ENCODE measurements at regions not wholly inside any gene's neighbourhood (a gene's known extent, or its start where the extent isn't known, plus 50 kb on each side); places are given as distances from the start of the nearest gene placed in this dataset.

- H3K4me2 ChIP-seq (ENCODE audit: low read length): no peak overlapping the region
- no peak overlapping the region for H3K4me3 ChIP-seq (ENCODE audit: low read length)
- peaks cover 5% of the 10 kb centered on the region for H3K9me3 ChIP-seq (replicated peaks; ENCODE audit: low read length)
- H3K9ac ChIP-seq (ENCODE audit: low read depth, low read length): no peak overlapping the region
- no peaks in the 10 kb centered on the region for H3K4me1 ChIP-seq (ENCODE audit: control insufficient read depth, insufficient read depth, low read length)
- no peaks in the 10 kb centered on the region for H3K27me3 ChIP-seq (ENCODE audit: control insufficient read depth, insufficient read depth, low read length)
- H3K36me3 ChIP-seq (ENCODE audit: insufficient read depth, low read length): no peaks in the 10 kb centered on the region
Observed at GRCh38 chr10:128361487-128361886, 235.3 kb upstream of the MKI67 start.

- Histone ChIP-seq H3K9ac (ENCODE audit: low read depth, low read length) (no peak overlapping the region), H3K36me3 (ENCODE audit: insufficient read depth, low read length) (no peaks in the 10 kb centered on the region), H3K27me3 (ENCODE audit: control insufficient read depth, insufficient read depth, low read length) (no peaks in the 10 kb centered on the region), H3K4me3 (ENCODE audit: low read length) (no peak overlapping the region), H3K9me3 (replicated peaks; ENCODE audit: low read length) (peaks cover 6% of the 10 kb centered on the region), H3K4me2 (ENCODE audit: low read length) (no peak overlapping the region), H3K4me1 (ENCODE audit: control insufficient read depth, insufficient read depth, low read length) (no peaks in the 10 kb centered on the region)
Observed at GRCh38 chr10:128362514-128362913, 236.3 kb upstream of the MKI67 start.

DNA sequence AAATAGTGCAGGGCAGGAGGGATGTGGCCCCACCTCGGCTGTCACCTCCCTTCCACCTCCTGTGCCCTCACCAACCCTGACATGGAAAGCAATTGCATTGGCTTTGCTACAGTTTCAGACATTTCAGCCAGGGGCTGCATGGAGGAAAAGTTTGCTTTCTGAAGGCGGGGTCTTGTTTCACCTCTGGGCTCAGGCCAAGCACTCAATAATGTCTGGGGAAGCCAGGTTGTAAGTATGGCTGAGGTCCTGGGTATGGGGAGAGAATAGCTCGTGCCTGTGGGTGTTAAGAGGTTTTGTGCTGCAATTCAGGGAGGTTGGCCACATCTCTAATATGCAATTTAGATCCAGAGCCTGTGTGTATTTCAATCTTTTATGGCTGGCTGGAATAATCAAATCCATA lies 238.4 kb upstream of the MKI67 start:
- no peak overlapping the region for H3K4me2 ChIP-seq (ENCODE audit: low read length)
- H3K4me3 ChIP-seq (ENCODE audit: low read length): no peak overlapping the region
- no peaks in the 10 kb centered on the region for H3K4me1 ChIP-seq (ENCODE audit: control insufficient read depth, insufficient read depth, low read length)
- no peak overlapping the region for H3K9ac ChIP-seq (ENCODE audit: low read depth, low read length)
- H3K36me3 ChIP-seq (ENCODE audit: insufficient read depth, low read length): no peaks in the 10 kb centered on the region
- no peaks in the 10 kb centered on the region for H3K27me3 ChIP-seq (ENCODE audit: control insufficient read depth, insufficient read depth, low read length)
- H3K9me3 ChIP-seq (replicated peaks; ENCODE audit: low read length): peaks cover 20% of the 10 kb centered on the region

- no peaks in the 10 kb centered on the region for H3K4me1 ChIP-seq (ENCODE audit: control insufficient read depth, insufficient read depth, low read length)
- H3K27me3 ChIP-seq (ENCODE audit: control insufficient read depth, insufficient read depth, low read length): no peaks in the 10 kb centered on the region
- no peaks in the 10 kb centered on the region for H3K36me3 ChIP-seq (ENCODE audit: insufficient read depth, low read length)
- H3K9ac ChIP-seq (ENCODE audit: low read depth, low read length): no peak overlapping the region
- no peak overlapping the region for H3K4me2 ChIP-seq (ENCODE audit: low read length)
- H3K9me3 ChIP-seq (replicated peaks; ENCODE audit: low read length): peaks cover 21% of the 10 kb centered on the region
- H3K4me3 ChIP-seq (ENCODE audit: low read length): no peak overlapping the region
Observed at GRCh38 chr10:128365156-128365725, 239.0 kb upstream of the MKI67 start.

DNA sequence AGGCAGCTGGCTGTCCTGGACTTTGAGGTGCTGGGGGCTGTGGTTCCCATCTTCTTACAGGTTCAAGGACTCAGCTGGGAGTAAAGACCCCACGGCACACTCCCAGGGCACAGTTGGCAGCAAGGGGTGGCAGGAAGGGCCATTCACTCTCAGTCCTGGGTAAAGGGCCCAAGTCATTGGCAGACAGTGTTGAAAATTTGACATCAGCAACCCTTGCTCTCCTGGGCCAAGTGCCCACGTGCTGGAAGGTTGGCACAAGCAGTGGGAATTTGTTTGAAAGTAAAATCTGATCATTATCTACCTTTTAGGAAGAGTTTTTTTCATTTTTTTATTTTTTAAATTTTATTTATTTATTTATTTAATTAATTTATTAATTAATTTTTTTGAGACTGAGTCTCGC lies 241.6 kb upstream of the MKI67 start:
- Histone ChIP-seq H3K4me3 (ENCODE audit: low read length) (no peak overlapping the region), H3K9ac (ENCODE audit: low read depth, low read length) (no peak overlapping the region), H3K27me3 (ENCODE audit: control insufficient read depth, insufficient read depth, low read length) (no peaks in the 10 kb centered on the region), H3K36me3 (ENCODE audit: insufficient read depth, low read length) (no peaks in the 10 kb centered on the region), H3K9me3 (replicated peaks; ENCODE audit: low read length) (peaks cover 18% of the 10 kb centered on the region), H3K4me2 (ENCODE audit: low read length) (no peak overlapping the region), H3K4me1 (ENCODE audit: control insufficient read depth, insufficient read depth, low read length) (no peaks in the 10 kb centered on the region)

DNA sequence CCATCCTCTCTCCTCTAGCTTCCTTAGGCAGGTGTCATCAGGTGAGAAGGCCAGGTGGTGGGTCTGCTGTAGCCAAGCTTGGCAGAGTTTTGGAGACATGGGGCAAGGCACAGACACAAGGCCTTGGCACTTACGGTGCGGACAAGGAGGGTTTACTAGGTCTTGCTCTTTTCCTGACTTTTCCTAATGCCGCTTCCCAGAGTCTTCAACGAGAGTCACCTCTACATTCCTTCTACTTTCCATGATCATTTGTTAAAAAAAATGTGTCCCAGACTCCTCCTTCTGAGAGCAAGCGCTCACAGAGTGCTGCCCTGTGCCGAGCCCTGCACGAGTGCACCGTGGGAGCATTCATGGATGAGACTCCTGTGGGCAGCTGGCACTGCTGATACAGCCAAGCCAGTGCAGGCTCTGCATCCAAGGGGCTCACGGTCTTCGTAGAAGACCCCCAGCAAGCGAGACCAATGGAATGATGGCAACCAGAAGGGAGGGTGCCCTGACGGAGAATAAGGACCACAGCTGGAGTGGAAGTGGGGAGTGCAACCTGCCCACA lies 243.0 kb upstream of the MKI67 start:
- Histone ChIP-seq H3K27me3 (ENCODE audit: control insufficient read depth, insufficient read depth, low read length) (no peaks in the 10 kb centered on the region), H3K4me1 (ENCODE audit: control insufficient read depth, insufficient read depth, low read length) (no peaks in the 10 kb centered on the region), H3K9ac (ENCODE audit: low read depth, low read length) (no peak overlapping the region), H3K36me3 (ENCODE audit: insufficient read depth, low read length) (no peaks in the 10 kb centered on the region), H3K9me3 (replicated peaks; ENCODE audit: low read length) (peaks cover 26% of the 10 kb centered on the region), H3K4me3 (ENCODE audit: low read length) (no peak overlapping the region), H3K4me2 (ENCODE audit: low read length) (no peak overlapping the region)

DNA sequence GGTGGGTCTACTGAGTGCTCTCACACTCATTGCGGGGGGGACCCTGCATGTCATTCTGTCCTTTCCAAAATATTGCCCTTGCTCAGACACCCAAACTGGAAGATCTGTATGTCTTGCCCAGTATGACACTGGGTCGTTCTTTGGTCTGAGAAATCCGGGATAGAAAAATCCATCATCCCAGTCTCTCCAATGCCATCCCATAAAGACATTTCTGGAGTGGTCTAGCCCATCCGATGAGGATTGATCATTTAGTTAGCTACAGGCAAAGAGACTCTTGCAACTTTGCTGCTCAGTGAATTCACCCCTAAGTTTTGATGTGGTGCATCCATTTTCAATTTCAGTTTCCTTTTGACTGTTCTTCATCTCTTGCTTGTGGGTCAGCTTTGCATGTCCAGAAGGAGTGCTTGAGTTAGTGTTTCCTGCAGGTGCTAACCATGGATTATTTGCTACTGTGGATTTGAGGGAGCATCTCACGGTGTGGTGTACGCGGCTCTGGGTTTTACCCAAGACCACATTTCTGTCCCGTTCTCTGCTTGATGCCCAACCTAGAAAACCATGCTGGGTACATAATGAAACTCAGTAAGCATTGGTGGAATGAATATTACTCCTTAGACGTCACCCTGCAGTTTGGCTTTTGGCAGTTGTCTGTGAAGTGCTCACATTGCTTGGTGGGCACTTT lies 247.0 kb upstream of the MKI67 start:
- Histone ChIP-seq H3K27me3 (ENCODE audit: control insufficient read depth, insufficient read depth, low read length) (no peaks in the 10 kb centered on the region), H3K9ac (ENCODE audit: low read depth, low read length) (no peak overlapping the region), H3K36me3 (ENCODE audit: insufficient read depth, low read length) (no peaks in the 10 kb centered on the region), H3K4me3 (ENCODE audit: low read length) (no peak overlapping the region), H3K4me1 (ENCODE audit: control insufficient read depth, insufficient read depth, low read length) (no peaks in the 10 kb centered on the region), H3K4me2 (ENCODE audit: low read length) (no peak overlapping the region), H3K9me3 (replicated peaks; ENCODE audit: low read length) (peaks cover 36% of the 10 kb centered on the region)

DNA sequence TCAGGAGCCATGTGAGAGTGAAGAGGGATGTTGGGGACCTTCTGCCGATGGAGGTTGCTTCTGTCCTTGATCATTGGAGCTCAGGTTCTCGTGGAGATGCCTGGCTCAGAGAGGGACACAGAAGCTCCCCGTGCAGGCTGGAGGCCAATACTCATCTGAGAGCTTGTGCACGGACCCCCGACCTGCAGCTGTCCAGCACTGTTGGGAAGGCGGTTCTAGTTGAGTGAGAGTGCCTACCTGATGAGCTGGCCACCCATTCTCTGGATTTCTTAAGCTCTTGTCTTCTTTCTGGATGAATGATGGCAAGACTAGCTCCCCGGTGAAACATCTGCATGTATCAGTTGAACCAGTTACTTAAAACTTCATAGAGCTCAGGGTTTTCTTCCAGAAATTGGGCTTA lies 247.6 kb upstream of the MKI67 start:
- Histone ChIP-seq H3K4me3 (ENCODE audit: low read length) (no peak overlapping the region), H3K9ac (ENCODE audit: low read depth, low read length) (no peak overlapping the region), H3K4me1 (ENCODE audit: control insufficient read depth, insufficient read depth, low read length) (no peaks in the 10 kb centered on the region), H3K36me3 (ENCODE audit: insufficient read depth, low read length) (no peaks in the 10 kb centered on the region), H3K4me2 (ENCODE audit: low read length) (no peak overlapping the region), H3K9me3 (replicated peaks; ENCODE audit: low read length) (peaks cover 36% of the 10 kb centered on the region), H3K27me3 (ENCODE audit: control insufficient read depth, insufficient read depth, low read length) (no peaks in the 10 kb centered on the region)

GRCh38 chr10:128375171-128375570 lies 248.9 kb upstream of the MKI67 start:
- Histone ChIP-seq H3K9ac (ENCODE audit: low read depth, low read length) (no peak overlapping the region), H3K9me3 (replicated peaks; ENCODE audit: low read length) (peaks cover 25% of the 10 kb centered on the region)

GRCh38 chr10:128377364-128377987 lies 251.3 kb upstream of the MKI67 start:
- H3K9me3 ChIP-seq (replicated peaks; ENCODE audit: low read length): peaks cover 29% of the 10 kb centered on the region
- no peak overlapping the region for H3K4me2 ChIP-seq (ENCODE audit: low read length)
- no peak overlapping the region for H3K4me3 ChIP-seq (ENCODE audit: low read length)
- no peaks in the 10 kb centered on the region for H3K27me3 ChIP-seq (ENCODE audit: control insufficient read depth, insufficient read depth, low read length)
- H3K4me1 ChIP-seq (ENCODE audit: control insufficient read depth, insufficient read depth, low read length): no peaks in the 10 kb centered on the region
- no peaks in the 10 kb centered on the region for H3K36me3 ChIP-seq (ENCODE audit: insufficient read depth, low read length)
- no peak overlapping the region for H3K9ac ChIP-seq (ENCODE audit: low read depth, low read length)

More at GRCh38 chr10:128375171-128375570, 248.9 kb upstream of the MKI67 start:
- no peak overlapping the region for H3K4me3 ChIP-seq (ENCODE audit: low read length)
- H3K36me3 ChIP-seq (ENCODE audit: insufficient read depth, low read length): no peaks in the 10 kb centered on the region
- no peaks in the 10 kb centered on the region for H3K27me3 ChIP-seq (ENCODE audit: control insufficient read depth, insufficient read depth, low read length)
- no peaks in the 10 kb centered on the region for H3K4me1 ChIP-seq (ENCODE audit: control insufficient read depth, insufficient read depth, low read length)
- H3K4me2 ChIP-seq (ENCODE audit: low read length): no peak overlapping the region

DNA sequence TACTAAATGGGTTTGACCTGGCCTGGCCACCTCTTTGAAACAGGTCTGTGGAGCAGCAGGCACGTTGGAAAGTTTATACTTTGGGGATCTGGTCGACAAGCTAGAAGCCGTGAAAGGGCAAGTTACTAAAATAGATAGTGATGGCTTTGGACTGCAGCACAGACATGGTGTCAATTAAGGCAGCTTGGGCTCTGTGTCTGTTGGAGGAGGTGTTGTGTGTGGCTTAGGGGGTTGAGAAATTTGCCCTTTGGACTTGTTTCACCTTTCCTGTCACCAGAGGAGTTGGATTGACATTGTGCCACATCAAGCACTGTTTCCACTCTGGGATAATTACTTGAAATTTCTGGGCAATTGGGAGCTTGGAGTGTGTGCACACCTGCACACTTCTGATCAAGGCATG lies 251.8 kb upstream of the MKI67 start:
- no peak overlapping the region for H3K4me2 ChIP-seq (ENCODE audit: low read length)

More for the DNA sequence above, 251.8 kb upstream of the MKI67 start:
- H3K36me3 ChIP-seq (ENCODE audit: insufficient read depth, low read length): no peaks in the 10 kb centered on the region
- H3K9me3 ChIP-seq (replicated peaks; ENCODE audit: low read length): peaks cover 30% of the 10 kb centered on the region
- H3K27me3 ChIP-seq (ENCODE audit: control insufficient read depth, insufficient read depth, low read length): no peaks in the 10 kb centered on the region
- no peaks in the 10 kb centered on the region for H3K4me1 ChIP-seq (ENCODE audit: control insufficient read depth, insufficient read depth, low read length)
- H3K9ac ChIP-seq (ENCODE audit: low read depth, low read length): no peak overlapping the region
- H3K4me3 ChIP-seq (ENCODE audit: low read length): no peak overlapping the region
